HCT116 (cell line): ENCODE measurements at regions not wholly inside any gene's neighbourhood (a gene's known extent, or its start where the extent isn't known, plus 50 kb on each side); places are given as distances from the start of the nearest gene placed in this dataset.

Source experiments
- ATAC-seq: fragments of 200-7000 bp; cut with Tn5 transposase; 2 replicates; pipeline ENCODE4 v1.9.1; 2020; ENCODE audit warnings: mild to moderate bottlenecking, moderate library complexity
- BruUV-seq: library from RNA; stranded (reverse); fragments of 400-500 nt; replicated peaks from 2 replicates; lab custom pipeline; 2021; lab: Mats Ljungman, UMichigan
- CTCF ChIA-PET: fragments of 300-600 bp; sonication (Branson Sonifier 250); formaldehyde crosslinking; loops from one replicate; lab custom pipeline; 2021; ENCODE audit warnings: antibody characterized with exemption; lab: Charles Lee
- POLR2A ChIA-PET: fragments of 300-600, 350-600 bp; sonication (Branson Sonifier 250); formaldehyde crosslinking; loops from one replicate; lab custom pipeline; 2021; ENCODE audit warnings: antibody characterized with exemption; lab: Charles Lee
- RAD21 ChIA-PET, 2 experiments: fragments of 300-600 bp; sonication (Branson Sonifier 250); formaldehyde crosslinking; loops; one replicate each; lab custom pipeline; 2023; ENCODE audit warnings: low total read pairs in 2 of 2; ENCODE audit not compliant: uncharacterized antibody in 2 of 2, unreplicated experiment in 2 of 2, low non-redundant PET in 1 of 2; lab: Charles Lee
- DNase-seq: peaks from one replicate; pipeline ENCODE4 v3.0.0-alpha.2; 2010; ENCODE audit warnings: low read depth, low spot score
- H2AFZ ChIP-seq: fragments of 200-600 bp; shearing (Covaris generic), sonication (generic); 2 replicates; pipeline ENCODE4 v1.6.1; 2017; ENCODE audit warnings: low read depth, mixed run types, mixed read lengths, antibody characterized with exemption, low read length; ENCODE audit not compliant: poor library complexity, severe bottlenecking
- H3K27ac ChIP-seq: 2 replicates; pipeline ENCODE4 v1.5.1; 2012; ENCODE audit warnings: low read depth, low read length
- H3K27me3 ChIP-seq: fragments of 200-600 bp; sonication (generic); 2 replicates; pipeline ENCODE4 v1.6.1; 2016; ENCODE audit warnings: mixed run types, low read length, mixed read lengths; ENCODE audit not compliant: insufficient read depth
- H3K36me3 ChIP-seq, 2 experiments: fragments of 200-500 bp in 1 of 2; fragments of 200-600 bp in 1 of 2; sonication (Bioruptor generic) in 1 of 2; sonication (generic) in 1 of 2; 2 replicates each; pipeline versions ENCODE4 v1.5.1 to v1.6.1; 2014 to 2016; ENCODE audit warnings: low read length in 2 of 2, inconsistent platforms in 1 of 2, mixed read lengths in 1 of 2, mixed run types in 1 of 2; ENCODE audit not compliant: insufficient read depth in 2 of 2, control insufficient read depth in 1 of 2
- H3K4me1 ChIP-seq, 2 experiments: fragments of 200-600 bp in 1 of 2; sonication (generic) in 1 of 2; 2 replicates each; pipeline versions ENCODE4 v1.5.1 to v1.6.1; 2012 to 2017; ENCODE audit warnings: low read length in 2 of 2, inconsistent platforms in 1 of 2, mild to moderate bottlenecking in 1 of 2, mixed read lengths in 1 of 2, mixed run types in 1 of 2, moderate library complexity in 1 of 2; ENCODE audit not compliant: insufficient read depth in 2 of 2, control insufficient read depth in 1 of 2
- H3K4me2 ChIP-seq: fragments of 200-600 bp; sonication (generic); 2 replicates; pipeline ENCODE4 v1.6.1; 2017; ENCODE audit warnings: mixed run types, low read length, mixed read lengths
- H3K4me3 ChIP-seq, 2 experiments: fragments of 200-600 bp in 1 of 2; sonication (generic) in 1 of 2; replicated peaks in 1 of 2; 2 replicates each; pipeline ENCODE4 v1.5.1; 2011 to 2016; ENCODE audit warnings: low read length in 2 of 2, control low read depth in 1 of 2, low read depth in 1 of 2, mild to moderate bottlenecking in 1 of 2, mixed read lengths in 1 of 2, mixed run types in 1 of 2
- H3K79me2 ChIP-seq: fragments of 200-600 bp; sonication (generic); 2 replicates; pipeline ENCODE4 v1.6.1; 2017; ENCODE audit warnings: mild to moderate bottlenecking, mixed run types, low read length, moderate library complexity, mixed read lengths; ENCODE audit not compliant: insufficient read depth
- H3K9ac ChIP-seq: fragments of 200-600 bp; sonication (generic); 2 replicates; pipeline ENCODE4 v1.6.1; 2016; ENCODE audit warnings: low read length, mixed read lengths
- H3K9me2 ChIP-seq: fragments of 200-600 bp; sonication (generic), shearing (Covaris generic); 2 replicates; pipeline ENCODE4 v1.6.1; 2017; ENCODE audit warnings: mixed run types, mild to moderate bottlenecking, moderate library complexity; ENCODE audit not compliant: insufficient read depth
- H3K9me3 ChIP-seq, 2 experiments: fragments of 200-500 bp in 1 of 2; fragments of 200-600 bp in 1 of 2; sonication (Bioruptor generic) in 1 of 2; sonication (generic) in 1 of 2; 2 replicates each; pipeline ENCODE4 v1.6.1; 2014 to 2017; ENCODE audit warnings: low read length in 2 of 2, mixed read lengths in 2 of 2, inconsistent platforms in 1 of 2, low read depth in 1 of 2, mild to moderate bottlenecking in 1 of 2, mixed run types in 1 of 2, moderate library complexity in 1 of 2; ENCODE audit not compliant: control insufficient read depth in 1 of 2, insufficient read depth in 1 of 2
- H4K20me1 ChIP-seq: fragments of 200-600 bp; sonication (generic), shearing (Covaris generic); 2 replicates; pipeline ENCODE4 v1.6.1; 2017; ENCODE audit warnings: mixed run types, mild to moderate bottlenecking, moderate library complexity; ENCODE audit not compliant: insufficient read depth
- ATF3 ChIP-seq: IDR thresholded peaks from 2 replicates; pipeline ENCODE4 v1.6.1; 2012
- CBX3 ChIP-seq: IDR thresholded peaks from 2 replicates; pipeline ENCODE4 v1.6.1; 2012; ENCODE audit warnings: low read depth
- CEBPB ChIP-seq: IDR thresholded peaks from 2 replicates; pipeline ENCODE4 v1.6.1; 2012; ENCODE audit warnings: low read depth
- ELF1 ChIP-seq: IDR thresholded peaks from 2 replicates; pipeline ENCODE4 v1.6.1; 2012; ENCODE audit warnings: low read depth, borderline replicate concordance
- EZH2phosphoT487 ChIP-seq: fragments of 200-600 bp; IDR thresholded peaks from 2 replicates; pipeline ENCODE4 v1.6.1; 2018; ENCODE audit warnings: antibody characterized with exemption, borderline replicate concordance
- FOSL1 ChIP-seq: IDR thresholded peaks from 2 replicates; pipeline ENCODE4 v1.6.1; 2012; ENCODE audit warnings: low read depth
- MAX ChIP-seq: IDR thresholded peaks from 2 replicates; pipeline ENCODE4 v1.6.1; 2012
- POLR2A ChIP-seq: IDR thresholded peaks from 2 replicates; pipeline ENCODE4 v1.7.0; 2011; ENCODE audit warnings: borderline replicate concordance; ENCODE audit not compliant: insufficient read depth, insufficient read length; ENCODE audit errors: extremely low read depth
- POLR2AphosphoS5 ChIP-seq: IDR thresholded peaks from 2 replicates; pipeline ENCODE4 v1.6.1; 2011; ENCODE audit warnings: mild to moderate bottlenecking, low read depth, low read length, moderate library complexity
- RAD21 ChIP-seq: IDR thresholded peaks from 2 replicates; pipeline ENCODE4 v1.6.1; 2012; ENCODE audit warnings: low read depth, mild to moderate bottlenecking
- SP1 ChIP-seq: IDR thresholded peaks from 2 replicates; pipeline ENCODE4 v1.6.1; 2012; ENCODE audit warnings: low read depth
- SRF ChIP-seq: IDR thresholded peaks from 2 replicates; pipeline ENCODE4 v1.6.1; 2012; ENCODE audit warnings: low read depth
- TCF7L2 ChIP-seq: IDR thresholded peaks from 2 replicates; pipeline ENCODE4 v1.7.0; 2011; ENCODE audit warnings: borderline replicate concordance, inconsistent platforms; ENCODE audit not compliant: insufficient read depth, insufficient read length; ENCODE audit errors: extremely low read depth
- ZBTB33 ChIP-seq: IDR thresholded peaks from 2 replicates; pipeline ENCODE4 v1.6.1; 2011; ENCODE audit warnings: mild to moderate bottlenecking, low read length, moderate library complexity; ENCODE audit not compliant: insufficient replicate concordance; ENCODE audit errors: extremely low read depth
- intact Hi-C: fragments of 100-400 bp; cut with micrococcal nuclease; formaldehyde crosslinking; loops from 2 replicates; pipeline ENCODE4 v1.10.0; 2022
- TF ChIP-seq, protein P1 (sequence below): IDR thresholded peaks from 2 replicates; pipeline ENCODE4 v1.6.1; 2012; ENCODE audit warnings: low read depth

DNA sequence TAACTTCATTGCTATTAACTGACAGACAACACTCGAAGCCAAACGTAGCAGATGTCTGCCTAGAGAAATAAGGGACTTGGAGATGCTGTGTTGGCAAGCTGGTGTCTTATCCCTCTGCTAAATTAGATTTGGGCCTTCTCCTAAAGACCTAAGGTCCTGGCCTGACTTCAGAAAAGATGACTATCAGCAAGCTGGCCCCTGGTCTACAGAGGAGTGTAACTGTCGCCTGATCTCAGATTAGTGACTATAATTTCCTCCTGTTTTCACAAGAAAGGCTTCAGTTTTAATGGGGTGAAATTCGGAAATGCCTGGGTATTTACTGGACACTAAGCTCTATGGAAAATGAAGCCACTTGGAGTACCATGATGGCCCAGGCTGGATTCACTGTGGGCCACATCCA, 53.1 kb upstream of the SLC7A14 start:
- Histone ChIP-seq H3K9ac (no peak overlapping the region), H3K79me2 (no peaks in the 10 kb centered on the region), H3K9me2 (no peaks in the 10 kb centered on the region), H3K27me3 (no peaks in the 10 kb centered on the region), H3K4me3 (no peak overlapping the region), H3K9me3 (no peaks in the 10 kb centered on the region), H4K20me1 (no peaks in the 10 kb centered on the region), H3K27ac (no peak overlapping the region), H2AFZ (no peak overlapping the region), H3K36me3 (no peaks in the 10 kb centered on the region), H3K4me2 (no peak overlapping the region), H3K4me1 (no peaks in the 10 kb centered on the region)
- ChIA-PET RAD21 (no interaction called here), POLR2A (no interaction called here), CTCF (no interaction called here)
- DNase-seq (no peak), ATAC-seq (no peak)
- no TSS peak for BruUV-seq
- intact Hi-C loops: no loop called here
- no peak for TF ChIP-seq FOSL1
- TF ChIP-seq, protein P1, sequence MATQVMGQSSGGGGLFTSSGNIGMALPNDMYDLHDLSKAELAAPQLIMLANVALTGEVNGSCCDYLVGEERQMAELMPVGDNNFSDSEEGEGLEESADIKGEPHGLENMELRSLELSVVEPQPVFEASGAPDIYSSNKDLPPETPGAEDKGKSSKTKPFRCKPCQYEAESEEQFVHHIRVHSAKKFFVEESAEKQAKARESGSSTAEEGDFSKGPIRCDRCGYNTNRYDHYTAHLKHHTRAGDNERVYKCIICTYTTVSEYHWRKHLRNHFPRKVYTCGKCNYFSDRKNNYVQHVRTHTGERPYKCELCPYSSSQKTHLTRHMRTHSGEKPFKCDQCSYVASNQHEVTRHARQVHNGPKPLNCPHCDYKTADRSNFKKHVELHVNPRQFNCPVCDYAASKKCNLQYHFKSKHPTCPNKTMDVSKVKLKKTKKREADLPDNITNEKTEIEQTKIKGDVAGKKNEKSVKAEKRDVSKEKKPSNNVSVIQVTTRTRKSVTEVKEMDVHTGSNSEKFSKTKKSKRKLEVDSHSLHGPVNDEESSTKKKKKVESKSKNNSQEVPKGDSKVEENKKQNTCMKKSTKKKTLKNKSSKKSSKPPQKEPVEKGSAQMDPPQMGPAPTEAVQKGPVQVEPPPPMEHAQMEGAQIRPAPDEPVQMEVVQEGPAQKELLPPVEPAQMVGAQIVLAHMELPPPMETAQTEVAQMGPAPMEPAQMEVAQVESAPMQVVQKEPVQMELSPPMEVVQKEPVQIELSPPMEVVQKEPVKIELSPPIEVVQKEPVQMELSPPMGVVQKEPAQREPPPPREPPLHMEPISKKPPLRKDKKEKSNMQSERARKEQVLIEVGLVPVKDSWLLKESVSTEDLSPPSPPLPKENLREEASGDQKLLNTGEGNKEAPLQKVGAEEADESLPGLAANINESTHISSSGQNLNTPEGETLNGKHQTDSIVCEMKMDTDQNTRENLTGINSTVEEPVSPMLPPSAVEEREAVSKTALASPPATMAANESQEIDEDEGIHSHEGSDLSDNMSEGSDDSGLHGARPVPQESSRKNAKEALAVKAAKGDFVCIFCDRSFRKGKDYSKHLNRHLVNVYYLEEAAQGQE: no peak
- no peak for TF ChIP-seq CBX3
- TF ChIP-seq EZH2phosphoT487: no peak
- no peak for TF ChIP-seq SRF
- no peak for TF ChIP-seq TCF7L2
- no peak for TF ChIP-seq MAX
- no peak for TF ChIP-seq POLR2A
- TF ChIP-seq SP1: no peak
- TF ChIP-seq POLR2AphosphoS5: no peak
- no peak for TF ChIP-seq ZBTB33
- no peak for TF ChIP-seq RAD21
- TF ChIP-seq ATF3: no peak
- no peak for TF ChIP-seq CEBPB
- no peak for TF ChIP-seq ELF1
